H1 (cell line): ENCODE measurements at regions not wholly inside any gene's neighbourhood (a gene's known extent, or its start where the extent isn't known, plus 50 kb on each side); places are given as distances from the start of the nearest gene placed in this dataset.

ENCODE experiments used
- CTCF ChIA-PET: fragments of 300-600 bp; sonication (Branson Sonifier 250); formaldehyde crosslinking; loops from one replicate; lab custom pipeline; 2021; ENCODE audit not compliant: partially characterized antibody; lab: Charles Lee
- POLR2A ChIA-PET: fragments of 300-600 bp; sonication (Branson Sonifier 250); formaldehyde crosslinking; loops from one replicate; lab custom pipeline; 2021; ENCODE audit warnings: inconsistent platforms; ENCODE audit not compliant: partially characterized antibody; lab: Charles Lee
- DNase-seq, 2 experiments: peaks; one replicate each; pipeline versions ENCODE4 v3.0.0 to v3.0.0-alpha.2; 2010 to 2022; ENCODE audit warnings: low spot score in 2 of 2, low read depth in 1 of 2, mixed read lengths in 1 of 2
- FAIRE-seq: peaks from 2 replicates; lab custom pipeline; 2011; peaks lifted over from hg19 to GRCh38; lab: Jason Lieb, UNC
- H2AFZ ChIP-seq: 2 replicates; pipeline ENCODE4 v1.8.1; 2012; ENCODE audit warnings: low read length, inconsistent platforms
- H2AK5ac ChIP-seq: 2 replicates; pipeline ENCODE4 v1.6.1; 2013; ENCODE audit warnings: low read depth, low read length
- H2BK120ac ChIP-seq: replicated peaks from 2 replicates; pipeline ENCODE3; 2013; ENCODE audit warnings: low read depth, low read length, inconsistent platforms
- H2BK12ac ChIP-seq: 2 replicates; pipeline ENCODE4 v1.6.1; 2013; ENCODE audit warnings: low read depth, low read length
- H2BK15ac ChIP-seq: 2 replicates; pipeline ENCODE4 v1.6.1; 2013; ENCODE audit warnings: low read length
- H2BK20ac ChIP-seq: 2 replicates; pipeline ENCODE4 v1.6.1; 2013; ENCODE audit warnings: low read length
- H2BK5ac ChIP-seq: 2 replicates; pipeline ENCODE4 v1.6.1; 2013; ENCODE audit warnings: low read depth, low read length
- H3K14ac ChIP-seq: 2 replicates; pipeline ENCODE4 v1.6.1; 2013; ENCODE audit warnings: inconsistent platforms; ENCODE audit not compliant: insufficient read length
- H3K18ac ChIP-seq: 2 replicates; pipeline ENCODE4 v1.6.1; 2013; ENCODE audit warnings: low read length; ENCODE audit errors: extremely low read depth
- H3K23ac ChIP-seq: 2 replicates; pipeline ENCODE4 v1.6.1; 2013; ENCODE audit warnings: inconsistent platforms; ENCODE audit not compliant: insufficient read length
- H3K23me2 ChIP-seq: 2 replicates; pipeline ENCODE4 v1.6.1; 2013; ENCODE audit warnings: low read depth, low read length
- H3K27ac ChIP-seq: 2 replicates; pipeline ENCODE4 v1.6.1; 2011; ENCODE audit warnings: low read depth, low read length, inconsistent platforms
- H3K27me3 ChIP-seq, 4 experiments: replicated peaks in 1 of 4; 1 replicate in 1 of 4; 2 replicates in 3 of 4; pipeline versions ENCODE4 v1.6.1 to v1.8.1; 2011 to 2013; ENCODE audit warnings: low read length in 3 of 4, mild to moderate bottlenecking in 3 of 4, inconsistent platforms in 2 of 4, mixed read lengths in 2 of 4, moderate library complexity in 1 of 4; ENCODE audit not compliant: control insufficient read depth in 3 of 4, insufficient read depth in 3 of 4; ENCODE audit errors: extremely low read depth in 1 of 4
- H3K36me3 ChIP-seq, 4 experiments: 2 replicates each; pipeline versions ENCODE4 v1.6.1 to v1.8.1; 2011 to 2013; ENCODE audit warnings: mild to moderate bottlenecking in 4 of 4, low read length in 3 of 4, moderate library complexity in 2 of 4, control low read depth in 1 of 4, inconsistent platforms in 1 of 4; ENCODE audit not compliant: insufficient read depth in 4 of 4, control insufficient read depth in 2 of 4
- H3K4ac ChIP-seq: replicated peaks from 2 replicates; pipeline ENCODE3; 2013; ENCODE audit warnings: low read length, low read depth, mixed read lengths, inconsistent platforms; ENCODE audit not compliant: insufficient read length
- H3K4me1 ChIP-seq, 4 experiments: replicated peaks in 1 of 4; 1 replicate in 1 of 4; 2 replicates in 3 of 4; pipeline versions ENCODE4 v1.6.1 to v1.8.1; 2011 to 2013; ENCODE audit warnings: low read length in 3 of 4, inconsistent platforms in 2 of 4, mixed read lengths in 1 of 4; ENCODE audit not compliant: insufficient read depth in 4 of 4, control insufficient read depth in 3 of 4
- H3K4me2 ChIP-seq, 2 experiments: 2 replicates each; pipeline versions ENCODE4 v1.6.1 to v1.8.1; 2011 to 2013; ENCODE audit warnings: low read depth in 2 of 2, low read length in 2 of 2, control low read depth in 1 of 2, inconsistent platforms in 1 of 2, mild to moderate bottlenecking in 1 of 2; ENCODE audit not compliant: insufficient read depth in 1 of 2
- H3K4me3 ChIP-seq, 4 experiments: fragments of 200-600, 300-600 bp in 1 of 4; sonication (generic), shearing (Covaris generic), sonication (Bioruptor Twin) in 1 of 4; 2 replicates each; pipeline versions ENCODE4 v1.5.1 to v1.8.1; 2011 to 2016; ENCODE audit warnings: low read length in 4 of 4, low read depth in 3 of 4, control low read depth in 2 of 4, inconsistent platforms in 2 of 4, mild to moderate bottlenecking in 2 of 4, mixed read lengths in 1 of 4, moderate library complexity in 1 of 4; ENCODE audit not compliant: insufficient read depth in 2 of 4; ENCODE audit errors: extremely low read depth in 1 of 4
- H3K56ac ChIP-seq: replicated peaks from 2 replicates; pipeline ENCODE3; 2013; ENCODE audit warnings: low read depth, mild to moderate bottlenecking, mixed read lengths, low read length, inconsistent platforms; ENCODE audit not compliant: insufficient read length
- H3K79me1 ChIP-seq: 2 replicates; pipeline ENCODE4 v1.6.1; 2013; ENCODE audit warnings: low read depth, low read length, control low read depth
- H3K79me2 ChIP-seq, 2 experiments: 2 replicates each; pipeline versions ENCODE4 v1.6.1 to v1.8.1; 2012 to 2013; ENCODE audit warnings: low read length in 2 of 2, mild to moderate bottlenecking in 2 of 2, inconsistent platforms in 1 of 2; ENCODE audit not compliant: insufficient read depth in 2 of 2, control insufficient read depth in 1 of 2
- H3K9ac ChIP-seq, 4 experiments: replicated peaks in 1 of 4; 1 replicate in 1 of 4; 2 replicates in 3 of 4; pipeline versions ENCODE4 v1.6.1 to v1.8.1; 2011 to 2013; ENCODE audit warnings: low read depth in 3 of 4, low read length in 3 of 4, control low read depth in 2 of 4, mild to moderate bottlenecking in 2 of 4, moderate library complexity in 2 of 4, inconsistent platforms in 1 of 4; ENCODE audit errors: extremely low read depth in 1 of 4
- H3K9me3 ChIP-seq, 2 experiments: 2 replicates each; pipeline versions ENCODE4 v1.6.1 to v1.8.1; 2012 to 2013; ENCODE audit warnings: mild to moderate bottlenecking in 2 of 2, moderate library complexity in 2 of 2, control low read depth in 1 of 2, inconsistent platforms in 1 of 2, low read depth in 1 of 2, low read length in 1 of 2, mixed read lengths in 1 of 2; ENCODE audit not compliant: insufficient read depth in 2 of 2
- H4K20me1 ChIP-seq, 2 experiments: replicated peaks in 1 of 2; 2 replicates each; pipeline versions ENCODE3 to v1.8.1; 2011 to 2013; ENCODE audit warnings: inconsistent platforms in 2 of 2, low read length in 2 of 2, mild to moderate bottlenecking in 1 of 2; ENCODE audit not compliant: insufficient read depth in 2 of 2, control insufficient read depth in 1 of 2
- H4K5ac ChIP-seq: 2 replicates; pipeline ENCODE4 v1.6.1; 2013; ENCODE audit warnings: low read length, low read depth, mixed read lengths, inconsistent platforms; ENCODE audit not compliant: insufficient read length
- H4K8ac ChIP-seq: 2 replicates; pipeline ENCODE4 v1.8.0; 2013; ENCODE audit warnings: mild to moderate bottlenecking, moderate library complexity, low read length, inconsistent platforms; ENCODE audit not compliant: insufficient read depth; ENCODE audit errors: extremely low read depth
- H4K91ac ChIP-seq: replicated peaks from 2 replicates; pipeline ENCODE3; 2013; ENCODE audit warnings: low read length, mixed read lengths, inconsistent platforms; ENCODE audit not compliant: insufficient read length
- BACH1 ChIP-seq: IDR thresholded peaks from 2 replicates; pipeline ENCODE4 v1.6.1; 2012; ENCODE audit warnings: low read length, improper control_type of control experiment
- EP300 ChIP-seq, 2 experiments: IDR thresholded peaks; 1 replicate in 1 of 2; 2 replicates in 1 of 2; pipeline ENCODE4 v1.6.1; 2011 to 2012; ENCODE audit warnings: low read depth in 2 of 2, low read length in 2 of 2, mild to moderate bottlenecking in 2 of 2, borderline replicate concordance in 1 of 2, inconsistent platforms in 1 of 2, moderate library complexity in 1 of 2
- GTF2F1 ChIP-seq: IDR thresholded peaks from 2 replicates; pipeline ENCODE4 v1.6.1; 2012; ENCODE audit warnings: low read depth, low read length, improper control_type of control experiment, borderline replicate concordance
- HDAC2 ChIP-seq, 2 experiments: fragments of 300-600 bp in 1 of 2; sonication (generic) in 1 of 2; IDR thresholded peaks; 2 replicates each; pipeline ENCODE4 v1.6.1; 2011 to 2012; ENCODE audit warnings: low read depth in 2 of 2, low read length in 2 of 2, mild to moderate bottlenecking in 2 of 2, moderate library complexity in 2 of 2, borderline replicate concordance in 1 of 2, inconsistent platforms in 1 of 2
- NANOG ChIP-seq: IDR thresholded peaks from 2 replicates; pipeline ENCODE4 v1.6.1; 2011; ENCODE audit warnings: low read length, low read depth, mild to moderate bottlenecking, inconsistent platforms; ENCODE audit not compliant: insufficient read depth, poor library complexity, severe bottlenecking
- POLR2A ChIP-seq, 2 experiments: IDR thresholded peaks; 1 replicate in 1 of 2; 2 replicates in 1 of 2; pipeline ENCODE4 v1.6.1; 2011; ENCODE audit warnings: low read depth in 2 of 2, low read length in 2 of 2, mild to moderate bottlenecking in 2 of 2; ENCODE audit errors: control extremely low read depth in 1 of 2
- RFX5 ChIP-seq: IDR thresholded peaks from 2 replicates; pipeline ENCODE4 v1.6.1; 2011; ENCODE audit warnings: low read depth, low read length, improper control_type of control experiment, borderline replicate concordance
- SIRT6 ChIP-seq: IDR thresholded peaks from one replicate; pipeline ENCODE4 v1.7.1; 2012; ENCODE audit warnings: low read length, inconsistent platforms
- ZNF274 ChIP-seq: IDR thresholded peaks from 2 replicates; pipeline ENCODE4 v1.7.0; 2012; ENCODE audit warnings: low read length, borderline replicate concordance; ENCODE audit errors: extremely low read depth
- WGBS, 2 experiments: shearing (Covaris generic) in 1 of 2; methylation state at CpG; one replicate each; pipeline versions ENCODE4 v1.1.6 to v1.1.7; 2013 to 2015; ENCODE audit warnings: low lambda C conversion rate in 2 of 2, mixed read lengths in 2 of 2, inconsistent platforms in 1 of 2, low coverage in 1 of 2, missing lambda C conversion rate in 1 of 2; ENCODE audit not compliant: insufficient replicate concordance in 2 of 2, insufficient coverage in 1 of 2, insufficient read length in 1 of 2; ENCODE audit errors: extremely low coverage in 1 of 2, missing lambda C conversion rate in 1 of 2; 5-methylcytosine and 5-hydroxymethylcytosine counted together
- TF ChIP-seq, protein P1 (sequence below): IDR thresholded peaks from 2 replicates; pipeline ENCODE4 v1.6.1; 2012; ENCODE audit warnings: inconsistent platforms

- H2BK12ac ChIP-seq: no peak overlapping the region
- ChIA-PET CTCF (interaction anchor here (0.6 to 2.0 kb wide), 3 partner anchors 12 to 315 kb away, joined by 3 to 6 read pairs (median 3); partner anchors contain the start of gene PHLDA1), POLR2A (interaction anchor here (0.7 kb wide), 1 partner anchor 173 kb away, joined by 3 read pairs; no protein-coding TSS in a partner anchor)
- FAIRE-seq: no peak
- no peak overlapping the region for H2AK5ac ChIP-seq
- no peak overlapping the region for H3K9ac ChIP-seq
- H2BK5ac ChIP-seq: no peak overlapping the region
- no peak for DNase-seq
- no peak overlapping the region for H3K4me2 ChIP-seq
- 94% methylated on average over 5 of the region's 5 CpGs; no CpG with 5 or more reads in 1 of the 2 experiments for WGBS, 2 experiments
- TF ChIP-seq EP300 (IDR thresholded peaks at IDR 0.05; ENCODE audit: borderline replicate concordance in 1 of 2, low read depth in 2 of 2, low read length in 2 of 2): no peak
- no peak for TF ChIP-seq GTF2F1
- TF ChIP-seq POLR2A (IDR thresholded peaks at IDR 0.05; ENCODE audit: control extremely low read depth in 1 of 2, low read depth in 2 of 2, low read length in 2 of 2): no peak
- no peak for TF ChIP-seq RFX5
- no peak for TF ChIP-seq HDAC2 (IDR thresholded peaks at IDR 0.05; ENCODE audit: borderline replicate concordance in 1 of 2, low read depth in 2 of 2, low read length in 2 of 2)
- TF ChIP-seq NANOG: no peak
- TF ChIP-seq ZNF274: no peak
- TF ChIP-seq, protein P1, sequence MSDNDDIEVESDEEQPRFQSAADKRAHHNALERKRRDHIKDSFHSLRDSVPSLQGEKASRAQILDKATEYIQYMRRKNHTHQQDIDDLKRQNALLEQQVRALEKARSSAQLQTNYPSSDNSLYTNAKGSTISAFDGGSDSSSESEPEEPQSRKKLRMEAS: no peak
- TF ChIP-seq BACH1: no peak
- TF ChIP-seq SIRT6: no peak
- H4K20me1 ChIP-seq: no peaks in the 10 kb centered on the region
- no peak overlapping the region for H2BK20ac ChIP-seq
- no peaks in the 10 kb centered on the region for H3K23me2 ChIP-seq
- no peaks in the 10 kb centered on the region for H3K36me3 ChIP-seq
- no peak overlapping the region for H3K14ac ChIP-seq
- peaks cover 2 to 8% (median 7%) of the 10 kb centered on the region in 4 experiments; a peak in 4 of 7 replicates for H3K4me1 ChIP-seq
- H3K23ac ChIP-seq: no peak overlapping the region
- no peak overlapping the region for H2AFZ ChIP-seq
- H3K79me1 ChIP-seq: no peaks in the 10 kb centered on the region
- H3K27me3 ChIP-seq: no peaks in the 10 kb centered on the region; a peak in 1 of 7 replicates
- no peak overlapping the region for H3K4me3 ChIP-seq
- H3K27ac ChIP-seq: no peak overlapping the region
- no peak overlapping the region for H3K4ac ChIP-seq
- no peak overlapping the region for H2BK15ac ChIP-seq
- no peak overlapping the region for H3K56ac ChIP-seq
- H3K79me2 ChIP-seq: no peaks in the 10 kb centered on the region
- no peak overlapping the region for H4K8ac ChIP-seq
- no peaks in the 10 kb centered on the region for H3K9me3 ChIP-seq
- no peak overlapping the region for H2BK120ac ChIP-seq
- no peak overlapping the region for H3K18ac ChIP-seq
- H4K5ac ChIP-seq: no peak overlapping the region
- no peak overlapping the region for H4K91ac ChIP-seq
Measured at GRCh38 chr12:75716291-75717025, 205.0 kb upstream of the KRR1 start.
